ENCODE measurements at regions not wholly inside any gene's neighbourhood (a gene's known extent, or its start where the extent isn't known, plus 50 kb on each side); places are given as distances from the start of the nearest gene placed in this dataset.

GRCh38 chr14:25574628-25575325 lies 524.8 kb upstream of the STXBP6 start:
- H2BK120ac ChIP-seq (ENCODE audit: low read depth, low read length), result no peak overlapping the region
- no peak overlapping the region for H3K18ac ChIP-seq (ENCODE audit: low read depth in 1 of 2, low read length in 2 of 2)
- no peaks in the 10 kb centered on the region for H3K36me3 ChIP-seq (ENCODE audit: control insufficient read depth in 1 of 2, insufficient read depth in 2 of 2, low read depth in 1 of 2, low read length in 2 of 2)
- H3K27ac ChIP-seq (ENCODE audit: low read length, poor library complexity, severe bottlenecking), result no peak overlapping the region
- H3K4me1 ChIP-seq (ENCODE audit: control insufficient read depth, insufficient read depth, low read depth, low read length), result no peaks in the 10 kb centered on the region
- no peak overlapping the region for H2BK5ac ChIP-seq (ENCODE audit: low read depth, low read length, poor library complexity, severe bottlenecking)
- H2BK12ac ChIP-seq (ENCODE audit: low read length in 2 of 2), result no peak overlapping the region
- H4K8ac ChIP-seq (ENCODE audit: low read length), result no peak overlapping the region
- peaks cover 4% of the 10 kb centered on the region for H3K9me3 ChIP-seq (ENCODE audit: control insufficient read depth, low read length)
- H3K4ac ChIP-seq (ENCODE audit: low read depth in 1 of 2, low read length in 2 of 2), result no peak overlapping the region
- H2AK5ac ChIP-seq (ENCODE audit: low read length, severe bottlenecking), result no peak overlapping the region
- H3K4me3 ChIP-seq (ENCODE audit: insufficient read depth in 1 of 2, low read depth in 1 of 2, low read length in 2 of 2), result no peak overlapping the region
- WGBS, result 54% methylated on average over 5 of the region's 5 CpGs
- no peak overlapping the region for H4K91ac ChIP-seq (ENCODE audit: low read length)
- H3K23ac ChIP-seq (ENCODE audit: low read length in 2 of 2), result no peak overlapping the region
- H2BK15ac ChIP-seq (ENCODE audit: low read depth, poor library complexity, severe bottlenecking), result no peak overlapping the region
- no peak overlapping the region for H3K4me2 ChIP-seq (ENCODE audit: low read length, poor library complexity, severe bottlenecking)
- DNase-seq, result no peak
- H2AFZ ChIP-seq (ENCODE audit: low read depth, low read length), result no peak overlapping the region
- H3K14ac ChIP-seq (ENCODE audit: low read length in 2 of 2), result no peak overlapping the region
- H3K79me1 ChIP-seq (replicated peaks; ENCODE audit: low read length, poor library complexity, severe bottlenecking), result no peaks in the 10 kb centered on the region
- no peak overlapping the region for H3K9ac ChIP-seq (ENCODE audit: low read length)
- no peaks in the 10 kb centered on the region for H3K27me3 ChIP-seq (ENCODE audit: control insufficient read depth in 1 of 2, insufficient read depth in 1 of 2, low read length in 2 of 2)

- no peak overlapping the region for H2BK15ac ChIP-seq (ENCODE audit: low read depth, poor library complexity, severe bottlenecking)
- H2BK120ac ChIP-seq (ENCODE audit: low read depth, low read length), result no peak overlapping the region
- H3K36me3 ChIP-seq (ENCODE audit: control insufficient read depth in 1 of 2, insufficient read depth in 2 of 2, low read depth in 1 of 2, low read length in 2 of 2), result no peaks in the 10 kb centered on the region
- H3K27me3 ChIP-seq (ENCODE audit: control insufficient read depth in 1 of 2, insufficient read depth in 1 of 2, low read length in 2 of 2), result no peaks in the 10 kb centered on the region
- H3K4me3 ChIP-seq (ENCODE audit: insufficient read depth in 1 of 2, low read depth in 1 of 2, low read length in 2 of 2), result no peak overlapping the region
- no peak overlapping the region for H3K4me2 ChIP-seq (ENCODE audit: low read length, poor library complexity, severe bottlenecking)
- H2AFZ ChIP-seq (ENCODE audit: low read depth, low read length), result no peak overlapping the region
- H3K9me3 ChIP-seq (ENCODE audit: control insufficient read depth, low read length), result peaks cover 32% of the 10 kb centered on the region
- H3K79me1 ChIP-seq (replicated peaks; ENCODE audit: low read length, poor library complexity, severe bottlenecking), result no peaks in the 10 kb centered on the region
- no peak overlapping the region for H4K8ac ChIP-seq (ENCODE audit: low read length)
- 51% methylated on average over 4 of the region's 4 CpGs for WGBS
- no peak overlapping the region for H2AK5ac ChIP-seq (ENCODE audit: low read length, severe bottlenecking)
- H2BK5ac ChIP-seq (ENCODE audit: low read depth, low read length, poor library complexity, severe bottlenecking), result no peak overlapping the region
- H3K18ac ChIP-seq (ENCODE audit: low read depth in 1 of 2, low read length in 2 of 2), result no peak overlapping the region
- no peak overlapping the region for H3K14ac ChIP-seq (ENCODE audit: low read length in 2 of 2)
- H3K9ac ChIP-seq (ENCODE audit: low read length), result no peak overlapping the region
- H3K4ac ChIP-seq (ENCODE audit: low read depth in 1 of 2, low read length in 2 of 2), result no peak overlapping the region
- no peak for DNase-seq
- H3K27ac ChIP-seq (ENCODE audit: low read length, poor library complexity, severe bottlenecking), result no peak overlapping the region
- no peak overlapping the region for H3K23ac ChIP-seq (ENCODE audit: low read length in 2 of 2)
- H3K4me1 ChIP-seq (ENCODE audit: control insufficient read depth, insufficient read depth, low read depth, low read length), result no peaks in the 10 kb centered on the region
- no peak overlapping the region for H4K91ac ChIP-seq (ENCODE audit: low read length)
- H2BK12ac ChIP-seq (ENCODE audit: low read length in 2 of 2), result no peak overlapping the region
Measured at GRCh38 chr14:25570483-25570882, 520.5 kb upstream of the STXBP6 start.

- Histone ChIP-seq H2BK15ac (ENCODE audit: low read depth, poor library complexity, severe bottlenecking) (no peak overlapping the region), H2BK5ac (ENCODE audit: low read depth, low read length, poor library complexity, severe bottlenecking) (no peak overlapping the region), H3K27ac (ENCODE audit: low read length, poor library complexity, severe bottlenecking) (no peak overlapping the region)
Measured at GRCh38 chr14:25557466-25557865, 507.5 kb upstream of the STXBP6 start.

DNA sequence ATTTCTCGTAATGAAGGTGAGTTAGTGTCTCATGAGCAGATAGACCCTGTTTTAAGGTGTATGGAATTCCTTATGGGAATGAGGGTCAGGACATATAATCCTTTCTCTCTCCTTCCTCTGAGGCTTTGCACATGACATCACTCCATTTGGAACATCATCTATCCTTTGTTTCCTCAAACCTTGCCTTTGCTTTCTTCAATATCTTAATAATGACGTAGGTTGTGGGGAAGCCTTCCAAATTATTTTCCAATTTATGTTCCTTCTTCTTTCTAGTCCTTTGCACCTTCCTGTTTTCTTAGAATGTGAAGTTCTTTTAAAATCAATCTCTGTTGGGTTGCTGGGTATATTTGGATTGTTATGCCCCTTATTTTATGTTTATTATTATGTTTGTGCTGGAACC lies 502.9 kb upstream of the STXBP6 start:
- H3K27me3 ChIP-seq (ENCODE audit: control insufficient read depth in 1 of 2, insufficient read depth in 1 of 2, low read length in 2 of 2), result no peaks in the 10 kb centered on the region
- H3K18ac ChIP-seq (ENCODE audit: low read depth in 1 of 2, low read length in 2 of 2), result no peak overlapping the region
- H3K9ac ChIP-seq (ENCODE audit: low read length), result no peak overlapping the region
- H3K4ac ChIP-seq (ENCODE audit: low read depth in 1 of 2, low read length in 2 of 2), result no peak overlapping the region
- no peaks in the 10 kb centered on the region for H3K4me1 ChIP-seq (ENCODE audit: control insufficient read depth, insufficient read depth, low read depth, low read length)
- H2BK15ac ChIP-seq (ENCODE audit: low read depth, poor library complexity, severe bottlenecking), result no peak overlapping the region
- no peak overlapping the region for H3K27ac ChIP-seq (ENCODE audit: low read length, poor library complexity, severe bottlenecking)
- no peak overlapping the region for H4K91ac ChIP-seq (ENCODE audit: low read length)
- no peak overlapping the region for H3K23ac ChIP-seq (ENCODE audit: low read length in 2 of 2)
- no peak overlapping the region for H2AFZ ChIP-seq (ENCODE audit: low read depth, low read length)
- H3K4me3 ChIP-seq (ENCODE audit: insufficient read depth in 1 of 2, low read depth in 1 of 2, low read length in 2 of 2), result no peak overlapping the region
- no peaks in the 10 kb centered on the region for H3K36me3 ChIP-seq (ENCODE audit: control insufficient read depth in 1 of 2, insufficient read depth in 2 of 2, low read depth in 1 of 2, low read length in 2 of 2)
- no peak overlapping the region for H2BK120ac ChIP-seq (ENCODE audit: low read depth, low read length)
- DNase-seq, result no peak
- no peak overlapping the region for H2AK5ac ChIP-seq (ENCODE audit: low read length, severe bottlenecking)
- H3K9me3 ChIP-seq (ENCODE audit: control insufficient read depth, low read length), result no peaks in the 10 kb centered on the region
- H3K79me1 ChIP-seq (replicated peaks; ENCODE audit: low read length, poor library complexity, severe bottlenecking), result no peaks in the 10 kb centered on the region
- H3K4me2 ChIP-seq (ENCODE audit: low read length, poor library complexity, severe bottlenecking), result no peak overlapping the region
- 0% methylated on average over 1 of the region's 2 CpGs for WGBS
- H3K14ac ChIP-seq (ENCODE audit: low read length in 2 of 2), result no peak overlapping the region
- no peak overlapping the region for H4K8ac ChIP-seq (ENCODE audit: low read length)
- no peak overlapping the region for H2BK12ac ChIP-seq (ENCODE audit: low read length in 2 of 2)
- H2BK5ac ChIP-seq (ENCODE audit: low read depth, low read length, poor library complexity, severe bottlenecking), result no peak overlapping the region

More at GRCh38 chr14:25557466-25557865, 507.5 kb upstream of the STXBP6 start:
- Histone ChIP-seq H3K9me3 (ENCODE audit: control insufficient read depth, low read length) (no peaks in the 10 kb centered on the region), H2AFZ (ENCODE audit: low read depth, low read length) (no peak overlapping the region), H4K8ac (ENCODE audit: low read length) (no peak overlapping the region), H3K4ac (ENCODE audit: low read depth in 1 of 2, low read length in 2 of 2) (no peak overlapping the region), H3K14ac (ENCODE audit: low read length in 2 of 2) (no peak overlapping the region), H3K9ac (ENCODE audit: low read length) (no peak overlapping the region), H3K27me3 (ENCODE audit: control insufficient read depth in 1 of 2, insufficient read depth in 1 of 2, low read length in 2 of 2) (no peaks in the 10 kb centered on the region), H4K91ac (ENCODE audit: low read length) (no peak overlapping the region), H3K36me3 (ENCODE audit: control insufficient read depth in 1 of 2, insufficient read depth in 2 of 2, low read depth in 1 of 2, low read length in 2 of 2) (no peaks in the 10 kb centered on the region), H3K79me1 (replicated peaks; ENCODE audit: low read length, poor library complexity, severe bottlenecking) (no peaks in the 10 kb centered on the region), H3K4me2 (ENCODE audit: low read length, poor library complexity, severe bottlenecking) (no peak overlapping the region), H3K18ac (ENCODE audit: low read depth in 1 of 2, low read length in 2 of 2) (no peak overlapping the region), H3K4me1 (ENCODE audit: control insufficient read depth, insufficient read depth, low read depth, low read length) (no peaks in the 10 kb centered on the region), H2BK120ac (ENCODE audit: low read depth, low read length) (no peak overlapping the region), H3K23ac (ENCODE audit: low read length in 2 of 2) (no peak overlapping the region), H3K4me3 (ENCODE audit: insufficient read depth in 1 of 2, low read depth in 1 of 2, low read length in 2 of 2) (no peak overlapping the region), H2AK5ac (ENCODE audit: low read length, severe bottlenecking) (no peak overlapping the region), H2BK12ac (ENCODE audit: low read length in 2 of 2) (no peak overlapping the region)
- DNase-seq, result no peak
- WGBS, result 38% methylated on average over 1 of the region's 1 CpG

Measured in mesenchymal stem cell (in vitro differentiated cells and primary cell).